ENCODE measurements at regions not wholly inside any gene's neighbourhood (a gene's known extent, or its start where the extent isn't known, plus 50 kb on each side); places are given as distances from the start of the nearest gene placed in this dataset.
"Not testable (repeated sequence)": the region's sequence is repeated elsewhere in the genome, so short reads cannot be mapped to it uniquely, and the experiment has no call there.

- no peak for DNase-seq
These were observed 293.1 kb downstream of the HS3ST3B1 start for GRCh38 chr17:14593956-14594355.

DNA sequence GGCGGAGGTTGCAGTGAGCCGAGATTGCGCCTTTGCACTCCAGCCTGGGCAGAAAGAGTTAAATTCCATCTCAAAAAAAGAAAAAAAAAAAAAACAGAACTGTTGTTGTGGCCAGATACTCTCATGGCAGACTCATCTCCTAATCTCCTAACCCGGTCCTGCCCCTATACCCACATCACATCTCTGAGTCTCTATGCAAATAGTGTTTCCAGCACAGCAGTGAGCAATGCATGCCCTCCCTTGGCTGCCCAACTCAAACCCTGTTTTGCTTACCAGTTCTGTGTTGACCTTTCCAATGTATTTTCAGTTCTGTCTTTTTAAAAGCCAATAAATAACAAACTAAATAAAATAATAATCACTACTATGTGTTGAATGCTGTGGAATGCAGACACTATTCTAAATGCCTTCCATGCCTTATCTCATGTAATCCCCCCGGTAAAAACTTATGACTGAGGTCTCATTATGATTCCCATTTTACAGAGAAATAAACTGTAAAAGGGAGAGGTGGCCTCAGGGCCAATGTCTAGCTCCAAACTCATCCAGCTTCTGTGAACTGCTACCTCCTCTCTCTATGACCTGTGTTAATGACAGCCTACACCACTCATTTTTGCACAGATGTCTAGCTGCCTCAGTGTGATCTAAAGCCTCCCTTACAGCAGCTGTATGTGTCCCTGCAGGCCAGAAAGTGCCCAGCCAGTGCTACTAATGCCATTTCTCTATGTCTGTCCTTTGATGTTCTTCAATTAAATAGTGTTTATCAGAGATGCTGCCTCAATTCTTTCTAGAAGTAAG lies 289.8 kb downstream of the HS3ST3B1 start:
- DNase-seq: no peak

GRCh38 chr17:14585099-14585498 lies 284.2 kb downstream of the HS3ST3B1 start:
- DNase-seq: no peak

GRCh38 chr17:14582996-14583395 lies 282.1 kb downstream of the HS3ST3B1 start:
- no peak for DNase-seq

GRCh38 chr17:14581186-14581830 lies 280.4 kb downstream of the HS3ST3B1 start:
- no peak for DNase-seq

- DNase-seq: no peak
These were observed 279.6 kb downstream of the HS3ST3B1 start for GRCh38 chr17:14580499-14580898.

DNA sequence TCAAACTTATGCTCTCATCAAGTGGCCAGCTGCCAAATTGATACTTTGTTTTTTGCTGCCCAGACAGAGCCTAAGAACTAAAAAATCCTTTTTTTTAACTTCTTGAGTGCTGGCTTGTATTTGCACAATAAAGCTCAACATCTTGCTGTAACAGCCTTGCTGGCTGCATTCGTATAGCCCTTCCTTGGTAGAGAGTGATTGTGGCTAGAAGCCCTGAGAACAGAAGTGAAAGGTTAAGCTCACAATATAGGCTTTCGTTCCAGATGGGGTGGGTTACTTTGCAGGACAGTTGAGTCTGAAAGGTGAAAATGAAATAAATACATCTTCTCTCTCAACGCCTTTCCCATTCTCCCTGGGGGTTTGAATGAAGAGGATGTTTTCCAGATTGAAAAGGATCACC lies 278.8 kb downstream of the HS3ST3B1 start:
- no peak for DNase-seq

- DNase-seq: no peak
These were observed 274.6 kb downstream of the HS3ST3B1 start for GRCh38 chr17:14575471-14575953.

DNA sequence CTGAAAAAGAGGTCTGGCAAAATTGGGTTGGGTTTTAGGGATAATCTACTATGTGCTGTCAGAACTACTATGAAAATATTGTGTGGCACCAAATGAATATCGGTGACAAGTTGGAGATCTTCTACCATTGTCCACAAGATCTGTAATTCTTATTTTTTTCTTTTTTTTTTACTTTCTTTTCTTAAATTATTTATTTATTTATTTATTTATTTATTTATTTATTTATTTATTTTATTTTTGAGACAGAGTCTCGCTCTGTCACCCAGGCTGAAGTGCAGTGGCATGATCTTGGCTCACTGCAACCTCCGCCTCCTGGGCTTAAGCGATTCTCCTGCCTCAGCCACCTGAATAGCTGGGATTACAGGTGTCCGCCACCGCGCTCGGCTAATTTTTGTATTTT lies 259.4 kb downstream of the HS3ST3B1 start:
- not testable (repeated sequence) for DNase-seq

DNA sequence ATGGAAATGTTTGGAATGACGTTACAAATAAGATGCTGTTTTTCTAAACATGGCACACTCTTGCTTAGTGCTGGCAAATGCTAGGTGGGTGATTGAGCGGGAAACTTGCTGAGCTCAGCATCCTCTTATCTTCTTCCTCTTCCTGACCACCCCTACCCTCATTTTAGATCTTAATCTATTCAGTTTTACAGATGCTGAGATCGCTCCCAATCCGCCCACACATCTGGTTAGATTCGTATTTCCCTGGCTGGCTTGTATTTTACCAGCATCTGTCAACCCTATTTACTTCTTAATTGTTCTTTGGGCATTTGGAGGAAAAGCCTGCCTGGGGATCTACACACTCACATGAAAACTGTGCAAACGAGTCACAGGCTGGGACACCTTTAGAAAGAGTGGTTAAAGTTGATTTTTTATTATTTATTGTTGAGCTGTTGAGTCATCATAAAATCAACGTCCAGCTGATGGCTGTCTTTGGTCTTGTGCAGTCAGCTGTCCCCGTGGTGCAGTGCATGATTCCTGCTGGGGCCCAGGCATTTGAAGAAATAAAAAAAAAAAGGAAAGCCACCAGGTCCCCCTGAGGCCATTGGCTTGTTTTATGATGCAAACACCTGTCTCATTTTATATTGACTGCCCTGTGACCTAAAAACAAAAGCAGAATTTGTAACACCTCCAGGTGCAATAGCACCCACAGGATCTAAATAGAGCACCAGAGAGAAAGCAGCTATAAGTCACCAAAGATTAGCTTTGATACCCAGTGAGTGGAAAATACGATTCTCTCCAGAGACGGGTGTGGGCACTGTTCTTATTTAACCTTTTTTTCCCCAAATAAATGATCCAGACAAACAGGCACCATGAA lies 258.6 kb downstream of the HS3ST3B1 start:
- no peak for DNase-seq

DNA sequence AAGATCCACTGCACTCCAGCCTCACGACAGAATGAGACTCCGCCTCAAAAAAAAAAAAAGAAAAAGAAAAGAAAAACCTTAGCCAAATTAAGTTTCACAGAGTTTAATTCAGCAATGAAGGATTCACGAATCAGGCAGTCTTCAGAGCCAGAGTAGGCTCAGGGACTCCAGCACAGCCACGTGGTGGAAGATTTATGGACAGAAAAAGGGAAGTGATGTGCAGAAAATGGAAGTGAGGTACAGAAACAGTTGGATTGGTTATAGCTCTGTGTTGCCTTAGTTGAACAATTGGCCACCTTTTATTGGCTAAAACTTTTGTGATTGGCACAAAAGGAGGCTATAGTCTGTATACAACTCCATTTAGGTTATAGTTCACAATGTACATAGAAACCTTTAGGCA lies 256.6 kb downstream of the HS3ST3B1 start:
- no peak for DNase-seq

- no peak for DNase-seq
These were observed 253.0 kb downstream of the HS3ST3B1 start for GRCh38 chr17:14553847-14554246.

DNA sequence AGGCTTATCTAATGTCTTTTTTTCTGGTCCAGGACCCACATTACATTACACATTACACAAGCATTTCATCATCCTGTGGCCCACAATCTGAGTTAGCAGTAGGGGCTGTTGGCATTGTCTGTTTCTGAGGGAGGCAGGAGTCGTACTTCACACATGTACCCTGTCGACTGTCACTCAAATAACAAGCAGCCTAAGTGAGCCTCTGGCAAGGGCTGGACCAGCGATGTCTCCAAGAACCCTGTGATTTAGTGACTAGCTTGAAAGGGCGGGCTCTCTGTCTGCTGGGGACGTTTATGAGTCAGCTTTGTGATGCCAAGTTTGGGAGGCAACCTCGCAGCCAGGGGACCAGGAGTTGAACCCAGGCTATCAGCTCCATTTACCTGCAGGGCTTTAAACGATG lies 251.4 kb downstream of the HS3ST3B1 start:
- DNase-seq: no peak

- no peak for DNase-seq
These were observed 246.7 kb downstream of the HS3ST3B1 start for GRCh38 chr17:14547556-14547955.

- DNase-seq: no peak
These were observed 246.1 kb downstream of the HS3ST3B1 start for GRCh38 chr17:14547016-14547415.

DNA sequence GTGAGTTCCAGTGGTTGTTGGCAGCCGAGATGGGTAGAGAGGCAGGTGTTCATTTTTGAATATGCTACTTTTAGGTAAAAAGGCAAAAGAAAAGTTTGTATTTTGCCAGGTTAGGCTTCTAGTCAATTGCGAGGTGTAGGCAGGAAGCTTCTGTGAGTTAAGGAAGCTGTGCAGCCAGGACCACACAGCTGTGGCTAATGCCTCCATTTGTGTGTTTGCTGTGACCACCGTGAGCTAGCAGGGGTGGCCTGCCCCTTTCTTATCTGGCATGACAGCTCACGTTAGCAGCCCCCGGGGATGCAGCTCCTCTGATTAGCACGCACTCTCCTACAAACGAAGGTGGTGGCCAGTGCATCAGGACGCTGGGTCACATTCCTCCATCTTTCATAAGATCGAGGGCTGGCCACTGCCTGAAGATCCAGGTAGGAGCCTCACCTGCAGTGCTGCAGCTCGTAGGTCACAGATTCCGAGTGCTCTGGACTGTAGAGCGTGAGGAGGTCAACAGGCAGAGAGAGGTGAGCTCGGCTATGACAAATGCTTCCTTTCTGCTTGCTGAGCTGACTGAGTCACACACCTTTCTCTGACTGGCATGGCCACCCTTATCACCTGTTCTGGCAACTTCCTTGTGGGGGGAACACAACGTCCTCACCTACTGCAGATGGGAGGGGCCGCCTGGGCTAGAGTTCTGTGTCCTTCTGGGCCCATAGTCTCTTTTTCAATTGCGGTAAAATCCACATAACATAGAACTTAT lies 244.4 kb downstream of the HS3ST3B1 start:
- DNase-seq: no peak

- DNase-seq: no peak
These were observed 240.8 kb downstream of the HS3ST3B1 start for GRCh38 chr17:14541714-14542113.

DNA sequence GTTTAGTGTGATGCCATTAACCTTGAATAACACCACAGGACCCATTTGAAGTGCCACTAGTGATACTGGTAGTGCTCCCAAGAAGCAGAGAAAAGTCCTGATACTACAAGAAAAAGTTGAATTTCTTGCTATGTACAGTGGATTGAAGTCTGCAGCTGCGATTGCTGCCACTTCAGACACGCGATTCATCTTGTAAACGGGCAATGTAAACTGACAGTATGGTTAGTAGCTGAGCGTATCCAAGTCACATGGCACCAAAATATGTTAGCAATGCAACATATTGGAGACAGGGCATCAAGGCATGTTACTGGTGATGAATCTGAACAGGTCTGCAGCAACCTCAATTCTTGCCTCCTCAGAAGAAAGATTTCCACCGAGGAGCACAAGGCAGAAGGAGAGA lies 238.9 kb downstream of the HS3ST3B1 start:
- DNase-seq: no peak

DNA sequence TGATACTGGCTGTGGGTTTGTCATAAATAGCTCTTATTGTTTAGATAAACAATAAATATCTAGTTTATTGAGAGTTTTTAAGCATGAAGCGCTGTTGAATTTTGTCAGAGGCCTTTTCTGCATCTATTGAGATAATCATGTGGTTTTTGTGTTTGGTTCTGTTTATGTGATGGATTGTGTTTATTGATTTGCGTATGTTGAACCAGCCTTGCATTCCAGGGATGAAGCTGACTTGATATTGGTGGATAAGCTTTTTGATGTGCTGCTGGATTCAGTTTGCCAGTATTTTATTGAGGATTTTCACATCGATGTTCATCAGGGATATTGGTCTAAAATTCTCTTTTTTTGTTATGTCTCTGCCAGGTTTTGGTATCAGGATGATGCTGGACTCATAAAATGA lies 231.4 kb downstream of the HS3ST3B1 start:
- DNase-seq: not testable (repeated sequence)

DNA sequence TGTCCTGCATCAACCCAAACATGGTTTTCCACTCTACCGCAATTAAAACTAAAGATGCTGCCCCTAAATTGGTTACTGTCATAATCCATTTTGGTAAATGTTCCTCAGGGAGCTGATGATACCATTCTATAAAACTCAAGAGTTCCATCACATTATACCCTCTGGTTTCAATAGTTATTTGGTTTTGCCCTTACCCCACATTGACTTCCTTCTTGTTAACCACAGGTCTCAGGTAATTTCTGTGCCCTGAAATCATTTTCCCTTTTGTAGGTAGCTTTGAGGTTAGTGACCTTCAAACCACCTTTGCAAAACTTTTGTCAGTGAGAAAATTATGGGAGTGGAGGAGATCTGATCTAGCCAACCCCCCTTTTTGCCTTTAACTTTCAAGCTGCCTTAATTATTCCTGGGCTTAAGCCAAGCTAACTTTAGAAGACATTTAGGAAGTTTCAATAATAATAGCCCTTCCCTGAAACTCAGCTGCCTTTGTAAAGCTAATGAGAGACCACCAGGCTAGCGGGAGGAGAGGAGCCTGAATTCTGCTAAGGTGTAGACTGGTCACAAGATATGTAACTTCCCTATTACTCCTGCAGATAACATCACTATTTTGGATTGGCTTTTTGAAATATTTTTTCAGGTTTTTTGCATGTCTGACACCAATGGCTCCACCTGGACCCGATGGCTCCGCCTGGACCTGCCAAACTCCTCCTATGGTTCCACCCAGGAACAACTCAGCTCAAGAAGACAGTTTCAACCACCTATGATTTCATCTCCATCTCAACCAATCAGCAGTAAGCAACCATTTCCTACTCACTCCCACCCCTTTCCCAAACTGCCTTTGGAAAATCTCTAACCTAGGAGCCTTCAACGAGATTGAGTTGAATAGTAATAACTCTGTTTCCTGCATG lies 224.9 kb downstream of the HS3ST3B1 start:
- no peak for DNase-seq

DNA sequence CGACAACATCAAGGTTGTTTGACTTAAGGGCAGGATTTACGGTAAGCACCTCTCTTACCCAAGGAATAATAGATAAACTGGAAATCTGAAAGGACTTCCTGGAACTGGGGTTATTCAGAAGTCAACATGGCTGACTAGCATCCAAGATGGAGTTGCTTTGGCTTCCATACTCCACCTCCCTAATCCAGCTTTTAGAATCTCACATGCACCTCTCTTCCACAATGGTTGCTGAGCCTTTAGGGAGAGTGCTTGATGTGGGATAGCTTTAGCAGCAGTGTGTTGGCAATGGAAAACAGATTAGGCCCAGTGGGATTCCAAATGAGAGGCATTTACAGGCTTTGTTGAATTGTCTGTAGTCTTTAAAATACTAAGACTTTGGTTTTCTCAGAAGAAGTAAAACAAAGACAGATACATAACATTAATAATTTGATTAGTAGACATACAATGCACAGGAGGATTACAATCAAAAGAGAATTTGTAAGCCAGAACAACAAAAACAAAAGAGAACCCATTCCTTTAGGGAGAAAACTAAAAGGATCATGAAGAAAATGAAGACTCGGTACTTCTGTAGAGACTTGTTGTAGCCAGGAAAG lies 222.0 kb downstream of the HS3ST3B1 start:
- no peak for DNase-seq
